Loucy (cell line): ENCODE measurements at regions not wholly inside any gene's neighbourhood (a gene's known extent, or its start where the extent isn't known, plus 50 kb on each side); places are given as distances from the start of the nearest gene placed in this dataset.

ENCODE experiments used
- EZH2phosphoT487 ChIP-seq: fragments of 200-600 bp; IDR thresholded peaks from 2 replicates; pipeline ENCODE4 v1.6.1; 2018; ENCODE audit warnings: antibody characterized with exemption, mild to moderate bottlenecking, moderate library complexity, borderline replicate concordance
- TF ChIP-seq, protein P1 (sequence below): fragments of 200-600 bp; sonication (generic); conservative IDR thresholded peaks from 2 replicates; pipeline ENCODE4 v1.5.1; 2014; ENCODE audit warnings: mild to moderate bottlenecking, antibody characterized with exemption, low read length

DNA sequence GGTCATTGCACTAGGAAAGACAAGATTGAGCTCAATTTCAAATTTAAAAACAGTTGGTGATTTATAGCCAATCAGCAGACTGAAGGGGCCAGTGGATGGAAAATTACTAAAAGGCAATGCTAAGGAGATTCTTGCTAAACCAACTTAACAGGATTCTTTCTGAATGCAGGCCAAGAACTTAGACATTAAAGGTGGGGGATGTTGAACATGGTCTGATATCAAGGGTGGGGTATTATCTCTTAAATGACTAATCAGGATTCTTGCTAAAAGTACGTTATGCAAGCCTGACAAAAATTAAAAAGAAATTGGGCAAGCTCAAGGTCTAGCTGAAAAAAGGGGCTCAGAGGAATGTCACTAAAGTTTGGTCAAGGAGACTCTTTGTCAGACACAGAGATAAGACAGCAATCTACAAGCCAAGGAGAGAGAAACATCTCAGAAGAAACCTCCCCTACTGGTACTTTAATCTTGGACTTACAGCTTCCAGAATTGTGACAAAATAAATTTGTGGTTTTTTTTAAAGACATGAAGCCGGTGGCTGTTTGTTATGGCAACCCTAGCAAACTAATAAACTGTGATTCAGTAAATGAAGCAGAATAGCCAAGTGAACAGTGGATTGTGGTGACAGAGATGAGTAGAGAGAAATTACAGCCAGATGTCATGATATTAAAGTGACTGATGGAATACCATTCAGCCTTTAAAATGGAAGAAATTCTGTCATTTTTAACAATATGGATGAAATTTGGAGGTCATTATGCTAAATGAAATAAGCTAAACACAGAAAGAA, 120.3 kb upstream of the KLHL4 start:
- no peak for TF ChIP-seq EZH2phosphoT487
- TF ChIP-seq, protein P1, sequence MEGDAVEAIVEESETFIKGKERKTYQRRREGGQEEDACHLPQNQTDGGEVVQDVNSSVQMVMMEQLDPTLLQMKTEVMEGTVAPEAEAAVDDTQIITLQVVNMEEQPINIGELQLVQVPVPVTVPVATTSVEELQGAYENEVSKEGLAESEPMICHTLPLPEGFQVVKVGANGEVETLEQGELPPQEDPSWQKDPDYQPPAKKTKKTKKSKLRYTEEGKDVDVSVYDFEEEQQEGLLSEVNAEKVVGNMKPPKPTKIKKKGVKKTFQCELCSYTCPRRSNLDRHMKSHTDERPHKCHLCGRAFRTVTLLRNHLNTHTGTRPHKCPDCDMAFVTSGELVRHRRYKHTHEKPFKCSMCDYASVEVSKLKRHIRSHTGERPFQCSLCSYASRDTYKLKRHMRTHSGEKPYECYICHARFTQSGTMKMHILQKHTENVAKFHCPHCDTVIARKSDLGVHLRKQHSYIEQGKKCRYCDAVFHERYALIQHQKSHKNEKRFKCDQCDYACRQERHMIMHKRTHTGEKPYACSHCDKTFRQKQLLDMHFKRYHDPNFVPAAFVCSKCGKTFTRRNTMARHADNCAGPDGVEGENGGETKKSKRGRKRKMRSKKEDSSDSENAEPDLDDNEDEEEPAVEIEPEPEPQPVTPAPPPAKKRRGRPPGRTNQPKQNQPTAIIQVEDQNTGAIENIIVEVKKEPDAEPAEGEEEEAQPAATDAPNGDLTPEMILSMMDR, result no peak
